GM12872 (cell line): ENCODE measurements at regions not wholly inside any gene's neighbourhood (a gene's known extent, or its start where the extent isn't known, plus 50 kb on each side); places are given as distances from the start of the nearest gene placed in this dataset.

ENCODE experiments used
- CTCF ChIP-seq: IDR thresholded peaks from 3 replicates; pipeline ENCODE4 v1.5.1; 2011; ENCODE audit warnings: low read depth, mild to moderate bottlenecking, low read length, moderate library complexity; ENCODE audit not compliant: insufficient read depth

DNA sequence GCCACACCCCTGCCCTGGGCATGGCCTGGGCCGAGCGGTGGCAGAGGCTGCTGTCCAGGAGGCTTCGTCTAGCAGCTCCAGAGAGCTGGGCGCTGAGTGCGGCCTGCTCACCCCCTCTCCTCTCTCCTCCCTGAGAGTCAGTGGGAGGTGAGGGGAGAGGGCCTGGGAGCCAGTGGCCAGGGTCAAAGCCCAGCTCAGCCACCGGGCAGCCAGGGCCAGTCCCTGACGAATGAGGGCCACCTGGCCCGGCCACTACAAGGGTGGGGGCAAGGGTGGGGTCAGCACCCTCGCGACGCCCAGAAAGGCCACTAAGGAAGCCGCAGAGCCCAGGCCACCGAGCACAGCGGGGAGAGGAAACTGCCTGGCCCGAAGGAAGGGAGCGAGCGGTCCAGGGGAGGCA is 131.7 kb downstream of the FAM53A start:
- no peak for TF ChIP-seq CTCF

- no peak for TF ChIP-seq CTCF
These were observed 132.9 kb downstream of the FAM53A start for GRCh38 chr4:1551211-1551610.

DNA sequence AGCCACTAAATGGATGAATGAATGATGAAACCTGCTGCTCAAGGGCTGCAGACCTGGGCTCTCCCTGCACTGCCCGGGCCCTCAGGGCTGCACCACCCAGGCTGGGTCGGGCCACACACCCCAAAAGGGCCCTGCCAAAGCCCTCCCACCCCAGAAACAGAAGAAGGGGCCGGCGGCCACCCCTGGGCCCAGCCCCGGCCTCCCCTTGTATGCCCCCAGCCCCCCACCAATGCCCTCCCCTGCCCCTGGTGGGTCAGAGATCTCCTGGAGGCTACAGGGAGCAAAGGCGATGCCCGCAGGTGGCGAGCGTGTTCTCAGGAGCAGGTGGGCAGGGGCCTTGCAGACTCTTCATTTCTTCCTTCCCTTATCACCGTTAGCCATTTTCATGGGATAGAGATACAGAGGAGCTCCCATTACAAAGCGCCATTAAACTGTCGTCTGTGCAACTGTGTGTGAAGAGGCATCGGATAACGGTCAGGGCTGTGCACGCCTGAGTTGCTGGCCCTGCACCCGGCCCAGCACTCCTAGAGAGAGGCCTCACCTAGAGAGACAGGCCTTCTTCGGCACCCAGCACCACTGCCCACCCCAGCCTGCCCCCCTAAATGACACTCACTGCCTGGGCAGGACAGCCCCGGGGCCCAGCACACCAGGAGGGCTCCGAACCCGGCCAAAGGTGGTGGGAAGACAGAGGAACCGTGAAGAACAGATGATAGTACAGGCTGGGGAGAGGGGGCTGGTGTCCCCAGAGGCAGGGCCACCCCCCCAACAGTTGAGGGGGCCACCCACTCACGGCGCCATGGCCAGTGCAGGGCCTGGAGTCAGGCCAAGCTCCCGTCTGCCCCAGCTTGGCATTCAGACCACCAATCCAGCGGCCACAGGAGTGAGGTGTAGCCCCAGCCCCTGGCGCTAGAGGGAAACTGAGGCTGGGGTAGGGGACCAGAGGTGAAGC is 133.7 kb downstream of the FAM53A start:
- no peak for TF ChIP-seq CTCF

GRCh38 chr4:1549638-1550035 is 134.5 kb downstream of the FAM53A start:
- TF ChIP-seq CTCF = no peak

- peak; percentile 79 for TF ChIP-seq CTCF
These were observed 135.1 kb downstream of the FAM53A start for GRCh38 chr4:1548827-1549637.

- no peak for TF ChIP-seq CTCF
These were observed 136.0 kb downstream of the FAM53A start for GRCh38 chr4:1547856-1548826.
